ENCODE measurements at regions not wholly inside any gene's neighbourhood (a gene's known extent, or its start where the extent isn't known, plus 50 kb on each side); places are given as distances from the start of the nearest gene placed in this dataset.

- no peak for DNase-seq (ENCODE audit: low read depth in 2 of 2)
Measured at GRCh38 chr22:49034836-49035817, 792.5 kb downstream of the BRD1 start.

- DNase-seq (ENCODE audit: low read depth in 2 of 2): no peak
Measured at GRCh38 chr22:49033616-49034015, 794.1 kb downstream of the BRD1 start.

- no peak for DNase-seq (ENCODE audit: low read depth in 2 of 2)
Measured at GRCh38 chr22:49032821-49033220, 794.9 kb downstream of the BRD1 start.

- DNase-seq (ENCODE audit: low read depth in 2 of 2): no peak
Measured at GRCh38 chr22:49031746-49032330, 795.8 kb downstream of the BRD1 start.

- DNase-seq (ENCODE audit: low read depth in 2 of 2): no peak
Measured at GRCh38 chr22:49028111-49028510, 799.6 kb downstream of the BRD1 start.

- DNase-seq (ENCODE audit: low read depth in 2 of 2): no peak
Measured at GRCh38 chr22:49027368-49027670, 800.4 kb downstream of the BRD1 start.

- DNase-seq (ENCODE audit: low read depth in 2 of 2): no peak
Measured at GRCh38 chr22:49026494-49027367, 800.9 kb downstream of the BRD1 start.

GRCh38 chr22:49025791-49026493, 801.7 kb downstream of the BRD1 start:
- no peak for DNase-seq (ENCODE audit: low read depth in 2 of 2)

- no peak for DNase-seq (ENCODE audit: low read depth in 2 of 2)
Measured at GRCh38 chr22:49024775-49025440, 802.8 kb downstream of the BRD1 start.

- DNase-seq (ENCODE audit: low read depth in 2 of 2): no peak
Measured at GRCh38 chr22:49023879-49024774, 803.5 kb downstream of the BRD1 start.

GRCh38 chr22:49023161-49023878, 804.4 kb downstream of the BRD1 start:
- no peak for DNase-seq (ENCODE audit: low read depth in 2 of 2)

- no peak for DNase-seq (ENCODE audit: low read depth in 2 of 2)
Measured at GRCh38 chr22:49022816-49023160, 804.9 kb downstream of the BRD1 start.

GRCh38 chr22:49021926-49022815, 805.5 kb downstream of the BRD1 start:
- DNase-seq (ENCODE audit: low read depth in 2 of 2): no peak

- DNase-seq (ENCODE audit: low read depth in 2 of 2): no peak
Measured at GRCh38 chr22:49021131-49021925, 806.3 kb downstream of the BRD1 start.

- DNase-seq (ENCODE audit: low read depth in 2 of 2): no peak
Measured at GRCh38 chr22:49019737-49020713, 807.6 kb downstream of the BRD1 start.

GRCh38 chr22:49018601-49019000, 809.1 kb downstream of the BRD1 start:
- DNase-seq (ENCODE audit: low read depth in 2 of 2): no peak
